ENCODE measurements at regions not wholly inside any gene's neighbourhood (a gene's known extent, or its start where the extent isn't known, plus 50 kb on each side); places are given as distances from the start of the nearest gene placed in this dataset.
"Not testable (repeated sequence)": the region's sequence is repeated elsewhere in the genome, so short reads cannot be mapped to it uniquely, and the experiment has no call there.

DNA sequence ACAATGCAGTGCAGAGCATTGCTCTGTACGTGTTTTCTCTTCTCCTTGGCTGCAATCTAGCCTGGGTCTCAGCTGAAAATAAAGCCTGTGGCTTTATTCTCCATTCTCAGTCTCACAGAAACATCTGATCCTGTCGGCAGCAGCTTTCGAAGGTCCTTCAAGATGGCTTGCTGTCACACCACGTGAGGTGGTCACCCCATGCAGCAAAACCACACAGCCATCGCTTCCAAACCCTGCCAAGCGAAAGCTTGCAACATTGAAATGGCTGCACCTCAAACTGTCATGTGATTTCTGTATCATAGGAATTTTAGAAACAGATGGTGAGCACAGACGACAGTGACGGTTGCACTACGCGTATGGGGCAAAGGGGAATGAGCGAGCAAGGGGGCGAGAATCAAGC is 98.5 kb upstream of the SMARCA2 start:
- no peak overlapping the region for H3K4me3 ChIP-seq (ENCODE audit: low read depth, low read length)
- DNase-seq (ENCODE audit: low read depth), result no peak

DNA sequence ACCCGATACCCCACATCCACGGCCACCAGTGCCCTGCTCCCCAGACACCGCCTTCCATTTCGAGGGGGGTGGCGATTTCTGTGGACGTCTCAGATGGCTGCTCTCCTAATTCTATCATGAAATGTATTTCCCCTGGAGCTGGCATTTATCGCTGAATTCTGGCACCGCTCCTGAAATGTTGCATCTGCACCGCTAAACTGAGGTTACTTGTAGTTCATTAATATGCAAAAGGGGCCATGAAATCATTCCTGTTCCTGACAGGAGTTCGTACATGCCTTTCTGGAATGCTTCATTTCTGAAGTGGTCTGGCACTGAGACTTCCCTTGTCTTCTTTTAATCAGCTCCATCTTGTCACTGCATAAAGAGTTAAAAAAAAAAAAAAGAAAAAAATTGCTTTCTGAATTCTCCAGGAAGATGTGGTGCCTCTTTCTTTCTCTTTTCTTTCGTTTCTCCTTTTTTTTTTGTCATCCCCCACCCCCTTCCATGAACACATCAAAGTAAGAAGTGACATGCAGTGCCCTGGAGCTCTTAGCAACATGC is 97.7 kb upstream of the SMARCA2 start:
- DNase-seq (ENCODE audit: low read depth), result no peak
- H3K4me3 ChIP-seq (ENCODE audit: low read depth, low read length), result no peak overlapping the region

DNA sequence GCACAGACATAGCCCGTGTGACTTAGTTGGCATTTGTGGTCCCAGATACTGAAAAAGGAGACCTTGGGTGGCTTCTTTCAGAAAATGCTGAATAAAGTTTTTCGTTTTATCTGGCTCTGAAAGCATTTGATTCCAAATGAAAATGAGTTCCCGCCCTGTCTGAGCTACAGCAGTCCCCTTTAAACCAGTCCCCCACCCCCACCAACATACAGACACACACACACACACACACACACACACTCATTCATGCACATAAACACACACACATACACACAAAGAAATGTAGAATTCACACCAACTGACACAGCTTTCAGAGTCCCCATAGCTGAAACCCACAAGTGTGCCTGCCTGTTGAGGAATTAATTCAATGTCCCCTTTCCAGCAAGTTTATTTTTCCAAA is 97.0 kb upstream of the SMARCA2 start:
- no peak overlapping the region for H3K4me3 ChIP-seq (ENCODE audit: low read depth, low read length)
- no peak for DNase-seq (ENCODE audit: low read depth)

GRCh38 chr9:1918622-1919021 is 96.5 kb upstream of the SMARCA2 start:
- DNase-seq (ENCODE audit: low read depth), result no peak
- no peak overlapping the region for H3K4me3 ChIP-seq (ENCODE audit: low read depth, low read length)

- H3K4me3 ChIP-seq (ENCODE audit: low read depth, low read length), result no peak overlapping the region
- DNase-seq (ENCODE audit: low read depth), result no peak
Measured at GRCh38 chr9:1919229-1919628, 95.9 kb upstream of the SMARCA2 start.

- no peak overlapping the region for H3K4me3 ChIP-seq (ENCODE audit: low read depth, low read length)
- no peak for DNase-seq (ENCODE audit: low read depth)
Measured at GRCh38 chr9:1920386-1920785, 94.8 kb upstream of the SMARCA2 start.

DNA sequence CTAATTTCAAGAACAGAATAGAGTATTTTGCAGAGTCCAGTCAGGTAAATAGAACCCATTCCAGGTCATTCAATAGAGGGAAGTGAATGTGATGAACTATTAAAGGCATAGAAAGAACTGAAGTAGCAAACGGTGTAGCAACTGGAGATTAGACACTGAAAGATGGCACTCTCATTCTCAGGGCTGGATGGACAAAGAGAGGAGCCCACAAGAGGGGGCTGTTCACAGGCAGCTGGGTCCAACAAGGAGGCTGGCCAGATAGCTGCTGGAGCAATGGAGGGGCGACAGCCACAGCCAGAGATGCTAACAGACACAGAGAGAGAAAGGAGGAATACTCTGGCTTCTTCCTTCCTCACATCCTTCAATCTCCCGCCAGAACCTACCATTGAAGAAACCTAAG is 93.1 kb upstream of the SMARCA2 start:
- DNase-seq (ENCODE audit: low read depth), result no peak
- H3K4me3 ChIP-seq (ENCODE audit: low read depth, low read length), result no peak overlapping the region

DNA sequence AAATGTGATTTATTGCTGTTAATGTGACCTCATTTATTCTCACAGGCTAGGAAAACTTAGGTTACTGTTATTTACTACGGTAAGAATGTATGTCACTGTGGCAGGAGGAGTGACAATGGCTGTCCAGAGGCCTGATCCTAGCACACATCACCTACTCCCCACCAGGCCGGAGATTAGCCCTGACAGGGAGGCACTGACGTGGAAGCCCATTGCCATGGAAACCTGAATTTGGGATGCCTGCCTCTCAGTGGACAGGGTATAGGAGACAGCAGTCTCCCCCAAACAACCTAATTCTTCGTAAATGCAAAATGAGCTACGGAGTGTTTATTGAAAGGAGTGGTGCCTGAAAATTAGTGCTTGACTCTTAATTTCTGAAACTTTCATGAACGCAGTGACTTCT is 87.6 kb upstream of the SMARCA2 start:
- DNase-seq (ENCODE audit: low read depth), result no peak
- no peak overlapping the region for H3K4me3 ChIP-seq (ENCODE audit: low read depth, low read length)

- DNase-seq (ENCODE audit: low read depth), result no peak
Measured at GRCh38 chr9:1929134-1929533, 86.0 kb upstream of the SMARCA2 start.

DNA sequence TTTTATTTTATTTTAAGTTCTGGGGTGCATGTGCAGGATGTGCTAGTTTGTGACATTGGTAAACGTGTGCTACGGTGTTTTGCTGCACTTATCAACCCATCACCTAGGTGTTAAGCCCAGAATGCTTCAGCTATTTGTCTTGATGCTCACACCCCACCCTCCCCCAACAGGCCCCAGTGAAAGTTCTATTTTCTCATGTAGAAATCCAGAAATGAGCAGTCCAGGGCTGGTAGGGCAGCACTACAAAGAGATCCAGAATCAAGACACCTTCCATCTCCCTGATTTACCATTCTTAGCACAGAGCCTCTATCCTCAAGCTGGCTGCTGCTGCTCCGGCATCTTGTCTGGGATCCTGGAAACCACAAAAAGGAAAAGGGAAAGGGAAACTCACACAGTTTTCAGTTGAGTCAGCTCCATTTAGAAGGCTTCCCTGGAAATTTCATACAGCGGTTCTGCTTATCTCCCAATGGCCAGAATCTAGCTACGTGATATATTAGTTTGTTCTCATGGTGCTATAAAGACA is 85.4 kb upstream of the SMARCA2 start:
- H3K4me3 ChIP-seq (ENCODE audit: low read depth, low read length), result no peak overlapping the region
- no peak for DNase-seq (ENCODE audit: low read depth)

More at GRCh38 chr9:1929134-1929533, 86.0 kb upstream of the SMARCA2 start:
- H3K4me3 ChIP-seq (ENCODE audit: low read depth, low read length), result no peak overlapping the region

DNA sequence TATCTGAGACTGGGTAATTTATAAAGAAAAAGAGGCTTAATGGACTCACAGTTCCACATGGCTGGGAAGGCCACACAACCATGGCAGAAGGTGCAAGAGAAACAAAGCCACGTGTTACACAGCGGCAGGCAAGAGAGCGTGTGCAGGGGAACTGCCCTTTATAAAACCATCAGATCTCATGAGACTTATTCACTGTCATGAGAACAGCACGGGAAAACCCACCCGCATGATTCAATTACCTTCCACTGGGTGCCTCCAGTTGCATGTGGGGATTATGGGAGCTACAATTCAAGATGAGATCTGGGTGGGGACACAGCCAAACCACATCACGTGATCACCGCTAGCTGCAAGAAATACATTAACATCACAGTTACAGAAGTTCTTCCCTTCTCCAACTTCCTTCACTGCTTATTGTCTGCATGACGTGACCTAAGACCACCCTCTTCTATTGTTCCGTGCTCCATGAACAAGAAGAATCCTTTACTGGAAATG is 84.9 kb upstream of the SMARCA2 start:
- not testable (repeated sequence) for DNase-seq (ENCODE audit: low read depth); H3K4me3 ChIP-seq (ENCODE audit: low read depth, low read length)

GRCh38 chr9:1938135-1938534 is 77.0 kb upstream of the SMARCA2 start:
- DNase-seq (ENCODE audit: low read depth), result no peak

GRCh38 chr9:1938675-1939170 is 76.4 kb upstream of the SMARCA2 start:
- no peak overlapping the region for H3K4me3 ChIP-seq (ENCODE audit: low read depth, low read length)
- DNase-seq (ENCODE audit: low read depth), result no peak

More at GRCh38 chr9:1938135-1938534, 77.0 kb upstream of the SMARCA2 start:
- H3K4me3 ChIP-seq (ENCODE audit: low read depth, low read length), result no peak overlapping the region

DNA sequence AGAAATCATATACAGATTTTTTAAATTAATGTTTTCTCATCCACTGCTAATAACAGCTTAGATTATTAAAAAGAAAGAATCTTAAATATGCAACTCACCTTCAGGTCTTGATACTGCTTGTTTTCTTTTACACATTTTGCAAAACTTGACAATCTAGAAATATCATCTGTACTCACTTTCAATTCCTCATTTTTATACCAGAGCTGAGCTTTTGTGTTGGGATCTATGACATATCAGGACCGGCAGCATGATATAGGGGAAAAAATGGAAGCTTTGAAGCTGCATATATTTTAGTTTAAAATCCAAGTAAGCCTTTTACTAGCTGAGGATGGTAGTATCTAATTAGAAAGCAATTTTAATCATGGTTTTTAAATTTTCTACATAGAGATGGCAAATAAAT is 75.7 kb upstream of the SMARCA2 start:
- H3K4me3 ChIP-seq (ENCODE audit: low read depth, low read length), result no peak overlapping the region

DNA sequence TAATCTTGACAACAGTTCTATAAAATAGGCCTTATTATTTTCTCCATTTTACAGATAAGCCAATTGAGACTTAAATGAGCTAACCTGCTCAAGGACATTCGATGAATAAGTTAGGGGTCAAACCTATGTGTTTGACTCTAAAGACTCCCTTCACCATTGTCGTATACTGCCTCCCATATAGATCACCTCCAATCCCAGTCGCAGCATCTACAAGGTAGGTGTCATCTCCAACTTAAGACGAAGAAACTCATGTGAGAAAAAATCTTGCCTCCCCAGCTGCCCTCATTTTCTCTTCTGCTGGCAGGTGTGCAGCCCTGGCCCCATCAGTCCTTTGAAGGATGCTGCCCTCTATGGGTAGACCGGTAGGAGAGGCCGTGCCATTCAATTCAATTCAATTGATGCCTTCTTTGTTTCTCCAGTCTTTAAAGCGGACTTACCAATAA is 75.2 kb upstream of the SMARCA2 start:
- H3K4me3 ChIP-seq (ENCODE audit: low read depth, low read length), result no peak overlapping the region
- no peak for DNase-seq (ENCODE audit: low read depth)

More for the DNA sequence above, 75.7 kb upstream of the SMARCA2 start:
- no peak for DNase-seq (ENCODE audit: low read depth)

DNA sequence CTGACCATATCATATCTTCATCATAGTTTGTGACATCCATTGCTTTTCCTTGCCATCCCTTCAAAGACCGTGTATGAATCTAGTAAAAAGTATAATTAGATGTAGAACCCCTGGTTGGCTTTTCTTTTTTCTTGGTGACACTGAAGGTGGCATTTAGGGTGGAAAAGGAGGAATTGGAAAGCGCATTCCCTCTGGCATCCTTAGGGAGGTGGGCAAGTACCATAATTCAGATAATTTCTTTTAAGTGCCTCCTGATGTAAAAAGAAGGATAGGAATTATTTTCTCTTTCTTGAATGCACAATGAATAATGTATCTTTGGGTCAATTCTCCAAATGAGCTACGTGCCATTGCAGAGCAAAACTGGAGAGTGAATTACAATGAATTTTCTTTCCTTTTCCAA is 73.2 kb upstream of the SMARCA2 start:
- DNase-seq (ENCODE audit: low read depth), result no peak

GRCh38 chr9:1946526-1947283 is 68.4 kb upstream of the SMARCA2 start:
- no peak for DNase-seq (ENCODE audit: low read depth)
- no peak overlapping the region for H3K4me3 ChIP-seq (ENCODE audit: low read depth, low read length)

More for the DNA sequence above, 73.2 kb upstream of the SMARCA2 start:
- no peak overlapping the region for H3K4me3 ChIP-seq (ENCODE audit: low read depth, low read length)

- DNase-seq (ENCODE audit: low read depth), result no peak
- H3K4me3 ChIP-seq (ENCODE audit: low read depth, low read length), result no peak overlapping the region
Measured at GRCh38 chr9:1947438-1947837, 67.7 kb upstream of the SMARCA2 start.

GRCh38 chr9:1948541-1948940 is 66.6 kb upstream of the SMARCA2 start:
- no peak overlapping the region for H3K4me3 ChIP-seq (ENCODE audit: low read depth, low read length)
- no peak for DNase-seq (ENCODE audit: low read depth)

DNA sequence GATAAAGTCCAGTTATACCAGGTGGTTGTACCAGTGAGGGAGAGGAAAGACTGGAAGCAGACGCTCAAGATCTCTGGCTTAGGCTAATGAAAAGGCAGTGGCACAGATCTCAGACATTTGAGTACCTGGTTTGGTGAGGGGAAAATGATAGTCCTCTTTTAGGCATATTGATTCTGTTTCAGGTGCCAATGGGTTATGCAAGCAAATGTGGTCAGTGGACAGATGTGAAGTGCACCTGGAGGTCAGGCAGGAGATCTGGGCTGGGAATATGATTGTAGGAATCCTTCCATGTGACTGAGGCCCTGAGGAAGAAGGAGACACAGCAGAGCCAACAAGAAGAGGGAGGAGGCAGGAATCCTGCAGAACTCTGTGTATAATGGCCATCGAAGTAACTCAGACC is 63.7 kb upstream of the SMARCA2 start:
- DNase-seq (ENCODE audit: low read depth), result no peak
- H3K4me3 ChIP-seq (ENCODE audit: low read depth, low read length), result no peak overlapping the region

DNA sequence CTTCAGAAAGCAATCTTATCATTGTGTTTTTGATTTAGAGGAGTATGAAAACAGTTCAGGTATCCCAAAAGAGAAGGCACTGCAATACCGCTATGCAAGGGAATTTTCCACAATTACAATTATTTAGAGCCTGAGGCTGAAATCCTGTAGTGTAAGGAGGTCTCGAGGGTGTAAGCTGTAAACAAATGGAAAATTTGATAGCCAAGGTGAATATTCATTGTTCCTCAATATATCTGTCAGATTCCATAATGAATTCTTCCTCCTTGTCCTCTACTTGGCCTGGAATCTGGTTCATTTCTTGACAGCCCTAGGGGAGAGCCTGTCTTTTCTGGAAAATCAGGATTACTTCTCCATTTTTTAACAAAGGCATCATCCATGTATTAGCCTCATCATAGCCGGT is 63.1 kb upstream of the SMARCA2 start:
- H3K4me3 ChIP-seq (ENCODE audit: low read depth, low read length), result no peak overlapping the region
- DNase-seq (ENCODE audit: low read depth), result no peak

Measured in skeletal muscle cell (primary cell).